ENCODE measurements at regions not wholly inside any gene's neighbourhood (a gene's known extent, or its start where the extent isn't known, plus 50 kb on each side); places are given as distances from the start of the nearest gene placed in this dataset.

DNA sequence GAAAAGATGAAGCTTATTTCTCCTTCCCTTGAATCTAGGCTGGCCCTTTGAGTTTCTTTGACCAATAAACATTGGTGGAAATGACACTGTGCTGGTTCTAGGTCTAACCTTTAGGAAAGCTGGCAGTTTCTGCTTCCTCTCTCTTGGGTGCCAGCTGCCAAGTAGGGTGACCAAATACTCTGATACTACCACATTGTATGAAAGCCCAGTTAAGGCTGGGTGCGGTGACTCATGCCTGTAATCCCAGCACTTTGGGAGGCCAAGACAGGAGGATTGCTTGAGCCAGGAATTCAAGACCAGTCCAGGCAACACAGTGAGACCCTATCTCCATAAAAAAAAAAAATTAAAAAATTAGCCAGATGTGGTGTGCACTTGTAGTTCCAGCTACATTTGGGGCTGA lies 320.7 kb downstream of the ZNF621 start:
- TF ChIP-seq, protein P1, sequence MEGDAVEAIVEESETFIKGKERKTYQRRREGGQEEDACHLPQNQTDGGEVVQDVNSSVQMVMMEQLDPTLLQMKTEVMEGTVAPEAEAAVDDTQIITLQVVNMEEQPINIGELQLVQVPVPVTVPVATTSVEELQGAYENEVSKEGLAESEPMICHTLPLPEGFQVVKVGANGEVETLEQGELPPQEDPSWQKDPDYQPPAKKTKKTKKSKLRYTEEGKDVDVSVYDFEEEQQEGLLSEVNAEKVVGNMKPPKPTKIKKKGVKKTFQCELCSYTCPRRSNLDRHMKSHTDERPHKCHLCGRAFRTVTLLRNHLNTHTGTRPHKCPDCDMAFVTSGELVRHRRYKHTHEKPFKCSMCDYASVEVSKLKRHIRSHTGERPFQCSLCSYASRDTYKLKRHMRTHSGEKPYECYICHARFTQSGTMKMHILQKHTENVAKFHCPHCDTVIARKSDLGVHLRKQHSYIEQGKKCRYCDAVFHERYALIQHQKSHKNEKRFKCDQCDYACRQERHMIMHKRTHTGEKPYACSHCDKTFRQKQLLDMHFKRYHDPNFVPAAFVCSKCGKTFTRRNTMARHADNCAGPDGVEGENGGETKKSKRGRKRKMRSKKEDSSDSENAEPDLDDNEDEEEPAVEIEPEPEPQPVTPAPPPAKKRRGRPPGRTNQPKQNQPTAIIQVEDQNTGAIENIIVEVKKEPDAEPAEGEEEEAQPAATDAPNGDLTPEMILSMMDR (IDR thresholded peaks at IDR 0.05 in 4 of 5, conservative IDR thresholded peaks at IDR 0.05 in 1 of 5), result no peak
- TF ChIP-seq POLR2A (IDR thresholded peaks at IDR 0.05), result no peak
